ENCODE measurements at regions not wholly inside any gene's neighbourhood (a gene's known extent, or its start where the extent isn't known, plus 50 kb on each side); places are given as distances from the start of the nearest gene placed in this dataset.

GRCh38 chr2:6443061-6443823 is 422.5 kb downstream of the CMPK2 start:
- Histone ChIP-seq H3K4me3 (no peak overlapping the region), H3K27me3 (replicated peaks; ENCODE audit: insufficient read depth) (no peaks in the 10 kb centered on the region), H3K9me3 (no peaks in the 10 kb centered on the region), H3K4me1 (ENCODE audit: control insufficient read depth in 1 of 2, low read depth in 2 of 2) (no peaks in the 10 kb centered on the region), H3K27ac (no peak overlapping the region), H3K36me3 (no peaks in the 10 kb centered on the region)
- TF ChIP-seq CTCF (IDR thresholded peaks at IDR 0.05), result no peak
- ATAC-seq (ENCODE audit: insufficient number of reproducible peaks, low FRiP score, low read depth), result no peak
- no peak for DNase-seq (ENCODE audit: low spot score)

- Histone ChIP-seq H3K36me3 (no peaks in the 10 kb centered on the region), H3K4me1 (ENCODE audit: control insufficient read depth in 1 of 2, low read depth in 2 of 2) (no peaks in the 10 kb centered on the region), H3K27me3 (replicated peaks; ENCODE audit: insufficient read depth) (no peaks in the 10 kb centered on the region), H3K9me3 (no peaks in the 10 kb centered on the region), H3K27ac (no peak overlapping the region), H3K4me3 (no peak overlapping the region)
- DNase-seq (ENCODE audit: low spot score) (no peak), ATAC-seq (ENCODE audit: insufficient number of reproducible peaks, low FRiP score, low read depth) (no peak)
- no peak for TF ChIP-seq CTCF (IDR thresholded peaks at IDR 0.05)
Measured at GRCh38 chr2:6444514-6444913, 421.2 kb downstream of the CMPK2 start.

GRCh38 chr2:6445156-6445555 is 420.6 kb downstream of the CMPK2 start:
- no peak for ATAC-seq (ENCODE audit: insufficient number of reproducible peaks, low FRiP score, low read depth)
- Histone ChIP-seq H3K27ac (no peak overlapping the region), H3K4me1 (ENCODE audit: control insufficient read depth in 1 of 2, low read depth in 2 of 2) (no peaks in the 10 kb centered on the region), H3K27me3 (replicated peaks; ENCODE audit: insufficient read depth) (no peaks in the 10 kb centered on the region), H3K36me3 (no peaks in the 10 kb centered on the region), H3K4me3 (no peak overlapping the region), H3K9me3 (no peaks in the 10 kb centered on the region)
- DNase-seq (ENCODE audit: low spot score), result no peak
- no peak for TF ChIP-seq CTCF (IDR thresholded peaks at IDR 0.05)

GRCh38 chr2:6446938-6447608 is 418.6 kb downstream of the CMPK2 start:
- no peak for ATAC-seq (ENCODE audit: insufficient number of reproducible peaks, low FRiP score, low read depth)
- no peaks in the 10 kb centered on the region for H3K36me3 ChIP-seq
- H3K9me3 ChIP-seq, result no peaks in the 10 kb centered on the region
- H3K4me3 ChIP-seq, result no peak overlapping the region
- no peaks in the 10 kb centered on the region for H3K27me3 ChIP-seq (replicated peaks; ENCODE audit: insufficient read depth)
- TF ChIP-seq CTCF (IDR thresholded peaks at IDR 0.05), result no peak
- H3K4me1 ChIP-seq (ENCODE audit: control insufficient read depth in 1 of 2, low read depth in 2 of 2), result no peaks in the 10 kb centered on the region
- no peak overlapping the region for H3K27ac ChIP-seq
- DNase-seq (ENCODE audit: low spot score), result no peak

GRCh38 chr2:6448893-6449292 is 416.8 kb downstream of the CMPK2 start:
- Histone ChIP-seq H3K27me3 (replicated peaks; ENCODE audit: insufficient read depth) (no peaks in the 10 kb centered on the region), H3K27ac (no peak overlapping the region), H3K4me1 (ENCODE audit: control insufficient read depth in 1 of 2, low read depth in 2 of 2) (no peaks in the 10 kb centered on the region), H3K4me3 (no peak overlapping the region), H3K9me3 (no peaks in the 10 kb centered on the region), H3K36me3 (no peaks in the 10 kb centered on the region)
- no peak for TF ChIP-seq CTCF (IDR thresholded peaks at IDR 0.05)
- ATAC-seq (ENCODE audit: insufficient number of reproducible peaks, low FRiP score, low read depth), result no peak
- no peak for DNase-seq (ENCODE audit: low spot score)
